ENCODE measurements at regions not wholly inside any gene's neighbourhood (a gene's known extent, or its start where the extent isn't known, plus 50 kb on each side); places are given as distances from the start of the nearest gene placed in this dataset.

DNA sequence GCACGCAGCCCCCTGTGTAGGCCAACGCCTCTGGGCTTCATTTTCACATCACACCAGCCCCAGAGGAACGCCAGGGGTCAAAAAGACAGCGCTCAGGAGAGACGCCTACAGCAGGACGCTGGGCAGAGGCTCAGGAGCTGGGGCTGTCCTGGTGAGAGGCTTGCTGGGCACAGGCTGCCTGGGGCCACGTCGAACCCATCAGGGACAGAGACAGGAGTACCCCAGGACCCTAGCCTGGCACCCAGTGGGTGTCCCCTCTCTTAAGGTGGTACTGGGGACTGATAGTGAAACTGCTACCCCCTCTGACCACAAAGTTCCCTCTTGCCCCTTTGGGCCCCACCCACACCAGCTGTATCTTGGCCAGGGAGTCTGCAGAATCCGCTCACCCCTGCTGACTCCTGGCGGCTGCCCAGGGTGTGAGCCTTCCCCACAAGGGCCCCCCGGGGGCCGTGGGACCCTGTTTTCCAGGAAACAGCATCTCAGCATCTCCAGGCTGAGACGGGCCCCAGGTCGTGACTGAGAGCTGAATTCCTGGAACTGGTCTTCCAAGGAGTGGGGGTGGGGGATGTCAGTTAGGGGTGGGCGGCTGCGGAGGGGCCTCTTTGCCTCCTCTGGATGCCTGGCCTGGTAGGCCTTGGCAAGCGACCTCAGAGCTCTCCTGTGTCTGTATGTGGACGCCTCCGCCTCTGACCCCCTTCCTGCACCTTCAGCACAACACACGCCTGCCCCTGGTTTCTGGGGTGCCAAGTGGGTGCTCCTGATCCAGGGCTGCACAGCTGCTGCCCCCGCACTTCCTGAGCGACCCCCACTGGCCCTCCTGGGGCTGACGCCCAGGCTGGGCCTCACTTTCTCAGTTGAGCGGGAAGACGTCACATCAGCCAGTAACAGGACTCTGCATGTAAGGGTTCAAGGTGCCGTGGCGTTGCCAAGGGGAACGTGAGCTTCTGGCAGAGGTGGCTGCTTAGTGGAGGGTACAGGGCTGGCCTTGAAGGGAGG lies 321.9 kb upstream of the RTL1 start:
- Histone ChIP-seq H2BK120ac (ENCODE audit: low read depth, low read length) (no peak overlapping the region), H3K56ac (ENCODE audit: extremely low read depth, insufficient read depth, low read length) (no peak overlapping the region), H2BK15ac (ENCODE audit: low read depth, low read length) (no peak overlapping the region), H2AFZ (replicated peaks; ENCODE audit: low read length, poor library complexity) (no peak overlapping the region), H3K9me1 (ENCODE audit: insufficient read depth, low read length) (no peaks in the 10 kb centered on the region), H3K4ac (ENCODE audit: low read depth, low read length) (no peak overlapping the region), H3K9me3 (ENCODE audit: control insufficient read depth, insufficient read depth, low read length) (no peaks in the 10 kb centered on the region), H3K23ac (ENCODE audit: low read depth, low read length) (no peak overlapping the region), H3K79me1 (ENCODE audit: low read depth in 1 of 2, low read length in 2 of 2) (no peaks in the 10 kb centered on the region), H3K27ac (ENCODE audit: insufficient read depth, low read length) (no peak overlapping the region), H4K8ac (ENCODE audit: low read depth in 2 of 2, low read length in 2 of 2) (no peak overlapping the region), H3K4me3 (ENCODE audit: insufficient read depth, low read depth, low read length) (no peak overlapping the region), H4K91ac (ENCODE audit: insufficient read depth, low read depth, low read length) (no peak overlapping the region), H3K4me2 (ENCODE audit: low read depth, low read length) (no peak overlapping the region), H3K18ac (ENCODE audit: low read depth, low read length) (no peak overlapping the region), H2BK20ac (ENCODE audit: low read depth, low read length) (no peak overlapping the region), H3K14ac (replicated peaks; ENCODE audit: low read depth, low read length) (no peak overlapping the region), H3K36me3 (ENCODE audit: control insufficient read depth, insufficient read depth, low read length) (no peaks in the 10 kb centered on the region), H3K4me1 (ENCODE audit: control insufficient read depth, insufficient read depth, low read length) (no peaks in the 10 kb centered on the region), H2AK5ac (ENCODE audit: low read depth, low read length) (no peak overlapping the region), H3K9ac (ENCODE audit: low read depth, low read length) (no peak overlapping the region), H4K5ac (ENCODE audit: low read depth, low read length) (no peak overlapping the region), H2AK9ac (replicated peaks; ENCODE audit: low read depth, low read length, poor library complexity) (no peak overlapping the region), H4K20me1 (ENCODE audit: insufficient read depth, low read length) (no peaks in the 10 kb centered on the region), H3K27me3 (ENCODE audit: control insufficient read depth, insufficient read depth, low read length) (peaks cover 18% of the 10 kb centered on the region), H2BK5ac (ENCODE audit: low read depth, low read length, poor library complexity, severe bottlenecking) (no peak overlapping the region)
- no peak for DNase-seq
- in situ Hi-C loops (cut with MboI; ENCODE audit: low sequenced_read_pairs) = loop anchor here (25.0 kb wide), 2 partner anchors 513 to 813 kb away; no protein-coding TSS in a partner anchor
- ChIA-PET POLR2A (ENCODE audit: unreplicated experiment) (interaction anchor here (0.6 kb wide), 1 partner anchor 291 kb away, joined by 3 read pairs; no protein-coding TSS in a partner anchor), CTCF (no interaction called here)
- no TSS peak for BruUV-seq (replicated peaks)
- ATAC-seq (ENCODE audit: low read depth) = no peak
- 45% methylated on average over 6 of the region's 28 CpGs; no CpG with 5 or more reads in 1 of the 2 experiments for WGBS, 2 experiments (ENCODE audit: extremely low coverage in 2 of 2, insufficient read length in 1 of 2)
- intact Hi-C loops (cut with micrococcal nuclease) = no loop called here
- dilution Hi-C loops (cut with HindIII; ENCODE audit: low sequenced_read_pairs, unreplicated experiment) = no loop called here
- TF ChIP-seq MAFK (IDR thresholded peaks at IDR 0.05; ENCODE audit: low read depth, low read length) (no peak), POLR2A (IDR thresholded peaks at IDR 0.05; ENCODE audit: low read depth, low read length) (no peak), RCOR1 (IDR thresholded peaks at IDR 0.05; ENCODE audit: insufficient replicate concordance, low read length) (no peak), NFE2L2 (IDR thresholded peaks at IDR 0.05; ENCODE audit: low read depth, low read length) (no peak), FOS (IDR thresholded peaks at IDR 0.05; ENCODE audit: low read depth, low read length) (no peak), CEBPB (IDR thresholded peaks at IDR 0.05; ENCODE audit: low read depth, low read length) (no peak), RAD21 (IDR thresholded peaks at IDR 0.05; ENCODE audit: low read length) (no peak), RFX5 (IDR thresholded peaks at IDR 0.05; ENCODE audit: low read depth, low read length) (no peak), MXI1 (IDR thresholded peaks at IDR 0.05; ENCODE audit: borderline replicate concordance, low read depth, low read length) (no peak), SMC3 (IDR thresholded peaks at IDR 0.05; ENCODE audit: low read depth, low read length) (no peak), MAZ (IDR thresholded peaks at IDR 0.05; ENCODE audit: borderline replicate concordance, low read depth, low read length) (no peak)
- TF ChIP-seq, protein P1, sequence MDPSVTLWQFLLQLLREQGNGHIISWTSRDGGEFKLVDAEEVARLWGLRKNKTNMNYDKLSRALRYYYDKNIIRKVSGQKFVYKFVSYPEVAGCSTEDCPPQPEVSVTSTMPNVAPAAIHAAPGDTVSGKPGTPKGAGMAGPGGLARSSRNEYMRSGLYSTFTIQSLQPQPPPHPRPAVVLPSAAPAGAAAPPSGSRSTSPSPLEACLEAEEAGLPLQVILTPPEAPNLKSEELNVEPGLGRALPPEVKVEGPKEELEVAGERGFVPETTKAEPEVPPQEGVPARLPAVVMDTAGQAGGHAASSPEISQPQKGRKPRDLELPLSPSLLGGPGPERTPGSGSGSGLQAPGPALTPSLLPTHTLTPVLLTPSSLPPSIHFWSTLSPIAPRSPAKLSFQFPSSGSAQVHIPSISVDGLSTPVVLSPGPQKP (IDR thresholded peaks at IDR 0.05; ENCODE audit: borderline replicate concordance, low read depth, low read length) = no peak
- TF ChIP-seq, protein P2, sequence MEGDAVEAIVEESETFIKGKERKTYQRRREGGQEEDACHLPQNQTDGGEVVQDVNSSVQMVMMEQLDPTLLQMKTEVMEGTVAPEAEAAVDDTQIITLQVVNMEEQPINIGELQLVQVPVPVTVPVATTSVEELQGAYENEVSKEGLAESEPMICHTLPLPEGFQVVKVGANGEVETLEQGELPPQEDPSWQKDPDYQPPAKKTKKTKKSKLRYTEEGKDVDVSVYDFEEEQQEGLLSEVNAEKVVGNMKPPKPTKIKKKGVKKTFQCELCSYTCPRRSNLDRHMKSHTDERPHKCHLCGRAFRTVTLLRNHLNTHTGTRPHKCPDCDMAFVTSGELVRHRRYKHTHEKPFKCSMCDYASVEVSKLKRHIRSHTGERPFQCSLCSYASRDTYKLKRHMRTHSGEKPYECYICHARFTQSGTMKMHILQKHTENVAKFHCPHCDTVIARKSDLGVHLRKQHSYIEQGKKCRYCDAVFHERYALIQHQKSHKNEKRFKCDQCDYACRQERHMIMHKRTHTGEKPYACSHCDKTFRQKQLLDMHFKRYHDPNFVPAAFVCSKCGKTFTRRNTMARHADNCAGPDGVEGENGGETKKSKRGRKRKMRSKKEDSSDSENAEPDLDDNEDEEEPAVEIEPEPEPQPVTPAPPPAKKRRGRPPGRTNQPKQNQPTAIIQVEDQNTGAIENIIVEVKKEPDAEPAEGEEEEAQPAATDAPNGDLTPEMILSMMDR (conservative IDR thresholded peaks at IDR 0.05; ENCODE audit: low read depth, low read length) = no peak
- TF ChIP-seq, protein P3, sequence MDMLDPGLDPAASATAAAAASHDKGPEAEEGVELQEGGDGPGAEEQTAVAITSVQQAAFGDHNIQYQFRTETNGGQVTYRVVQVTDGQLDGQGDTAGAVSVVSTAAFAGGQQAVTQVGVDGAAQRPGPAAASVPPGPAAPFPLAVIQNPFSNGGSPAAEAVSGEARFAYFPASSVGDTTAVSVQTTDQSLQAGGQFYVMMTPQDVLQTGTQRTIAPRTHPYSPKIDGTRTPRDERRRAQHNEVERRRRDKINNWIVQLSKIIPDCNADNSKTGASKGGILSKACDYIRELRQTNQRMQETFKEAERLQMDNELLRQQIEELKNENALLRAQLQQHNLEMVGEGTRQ (IDR thresholded peaks at IDR 0.05; ENCODE audit: low read depth, low read length) = no peak
